DMS 273 treated with DMSO at 0.1 percent for 48 hours (cell line): ENCODE measurements at regions not wholly inside any gene's neighbourhood (a gene's known extent, or its start where the extent isn't known, plus 50 kb on each side); places are given as distances from the start of the nearest gene placed in this dataset.
"Not testable (repeated sequence)": the region's sequence is repeated elsewhere in the genome, so short reads cannot be mapped to it uniquely, and the experiment has no call there.

ENCODE experiments used
- DNase-seq: peaks from one replicate; lab custom pipeline; 2025; lab: John Stamatoyannopoulos, UW

- DNase-seq = no peak
These were observed 104.5 kb downstream of the ZMAT3 start for GRCh38 chr3:178967177-178967532.

- peak; percentile 25 for DNase-seq
These were observed 105.1 kb downstream of the ZMAT3 start for GRCh38 chr3:178966299-178967176.

- no peak for DNase-seq
These were observed 107.1 kb downstream of the ZMAT3 start for GRCh38 chr3:178964551-178964950.

GRCh38 chr3:178960918-178961317 is 110.7 kb downstream of the ZMAT3 start:
- DNase-seq = no peak

DNA sequence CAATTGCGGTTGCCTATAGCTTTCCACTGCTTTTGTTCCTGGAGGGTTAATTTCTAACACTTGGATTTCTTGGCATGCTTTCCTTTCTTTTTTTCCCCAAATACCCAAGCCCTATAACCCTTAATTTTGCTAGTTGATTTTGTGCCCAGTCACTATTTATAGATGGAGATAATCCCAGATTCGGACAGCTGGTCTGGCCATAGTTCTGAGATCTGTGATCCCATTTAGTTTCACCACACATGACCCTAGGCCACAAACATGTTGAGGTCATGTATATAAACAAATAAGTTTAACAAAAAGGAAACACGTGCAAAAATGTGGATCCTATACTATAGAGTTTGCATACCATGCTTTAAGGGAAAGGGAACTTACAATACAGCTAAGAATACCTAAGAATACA is 111.4 kb downstream of the ZMAT3 start:
- DNase-seq = no peak

DNA sequence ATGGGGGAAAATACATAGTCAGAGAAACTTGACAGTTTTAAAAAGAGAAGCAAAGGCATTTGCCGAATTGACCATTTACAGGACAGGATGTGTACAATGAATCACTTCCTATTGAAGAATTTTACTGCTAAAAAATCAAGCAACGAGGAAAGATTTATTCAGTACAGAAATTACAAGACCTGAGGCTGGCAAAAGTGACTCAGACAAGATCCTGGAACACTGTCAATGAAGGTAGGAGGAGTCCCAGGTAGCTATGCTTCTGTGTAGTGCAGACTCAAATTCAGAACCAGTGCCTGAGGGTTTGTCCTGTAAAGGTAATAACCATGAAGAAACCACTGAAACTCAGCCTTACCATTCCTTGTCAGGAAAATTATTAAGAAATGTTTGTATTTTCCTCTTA is 120.9 kb downstream of the ZMAT3 start:
- DNase-seq = no peak

- DNase-seq = no peak
These were observed 121.7 kb downstream of the ZMAT3 start for GRCh38 chr3:178949896-178950295.

DNA sequence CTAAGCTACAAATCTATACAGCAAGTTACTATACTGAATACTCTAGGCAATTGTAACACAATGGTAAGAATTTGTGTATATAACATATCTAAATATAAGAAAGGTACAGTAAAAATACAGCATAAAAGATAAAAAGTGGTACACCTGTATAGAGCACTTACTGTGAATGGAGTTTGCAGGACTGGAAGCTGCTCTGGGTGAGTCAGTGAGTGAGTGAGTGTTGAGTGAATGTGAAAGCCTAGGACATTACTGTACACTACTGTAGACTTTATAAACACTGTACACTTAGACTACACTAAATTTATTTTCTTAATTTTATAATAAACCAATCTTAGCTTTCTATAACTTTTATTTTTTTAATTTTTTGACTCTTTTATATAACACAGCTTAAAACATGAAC is 123.1 kb downstream of the ZMAT3 start:
- no peak for DNase-seq

DNA sequence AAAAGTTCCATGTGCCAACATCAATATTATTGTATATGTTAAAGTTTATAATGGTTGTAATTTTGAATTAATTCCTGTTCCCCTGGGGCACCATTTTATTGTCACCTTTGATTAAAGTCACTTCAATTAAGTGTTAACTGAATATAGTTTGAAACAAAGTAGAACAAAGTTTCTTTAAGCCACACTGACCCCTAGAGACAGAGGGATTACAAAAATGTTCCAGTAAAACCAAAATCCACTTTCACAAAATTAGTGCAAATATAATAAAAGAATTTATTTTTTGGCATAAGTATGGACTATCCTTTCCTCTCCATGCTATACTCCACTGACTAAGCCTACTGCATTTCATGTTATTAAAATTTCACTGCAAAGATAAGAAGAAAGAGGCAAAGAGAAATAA is 123.9 kb downstream of the ZMAT3 start:
- DNase-seq = peak; percentile 2

GRCh38 chr3:178942261-178942660 is 129.3 kb downstream of the ZMAT3 start:
- not testable (repeated sequence) for DNase-seq

- no peak for DNase-seq
These were observed 141.5 kb downstream of the ZMAT3 start for GRCh38 chr3:178930116-178930515.

GRCh38 chr3:178916223-178916622 is 155.4 kb downstream of the ZMAT3 start:
- no peak for DNase-seq

GRCh38 chr3:178915365-178915764 is 156.2 kb downstream of the ZMAT3 start:
- no peak for DNase-seq

DNA sequence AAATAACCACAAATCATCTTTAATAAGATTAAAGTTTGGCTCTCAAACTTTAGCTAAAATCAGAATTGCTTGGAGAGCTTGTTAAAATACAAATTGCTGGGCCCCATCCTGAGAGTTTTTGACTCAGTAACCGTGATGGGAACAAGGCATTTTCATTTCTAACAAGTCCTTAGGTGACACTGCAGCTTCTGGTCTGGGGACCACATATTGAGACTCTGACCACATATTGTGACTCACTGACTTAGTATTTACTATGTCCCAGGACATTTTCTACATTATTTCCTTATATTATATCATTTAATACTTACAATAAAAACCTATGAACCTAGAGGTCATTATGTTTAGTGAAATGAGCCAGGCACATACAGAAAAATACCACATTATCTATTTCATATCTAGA is 164.5 kb downstream of the ZMAT3 start:
- no peak for DNase-seq

- no peak for DNase-seq
These were observed 170.4 kb downstream of the ZMAT3 start for GRCh38 chr3:178901204-178901603.

- DNase-seq = no peak
These were observed 171.5 kb downstream of the ZMAT3 start for GRCh38 chr3:178900029-178900646.

DNA sequence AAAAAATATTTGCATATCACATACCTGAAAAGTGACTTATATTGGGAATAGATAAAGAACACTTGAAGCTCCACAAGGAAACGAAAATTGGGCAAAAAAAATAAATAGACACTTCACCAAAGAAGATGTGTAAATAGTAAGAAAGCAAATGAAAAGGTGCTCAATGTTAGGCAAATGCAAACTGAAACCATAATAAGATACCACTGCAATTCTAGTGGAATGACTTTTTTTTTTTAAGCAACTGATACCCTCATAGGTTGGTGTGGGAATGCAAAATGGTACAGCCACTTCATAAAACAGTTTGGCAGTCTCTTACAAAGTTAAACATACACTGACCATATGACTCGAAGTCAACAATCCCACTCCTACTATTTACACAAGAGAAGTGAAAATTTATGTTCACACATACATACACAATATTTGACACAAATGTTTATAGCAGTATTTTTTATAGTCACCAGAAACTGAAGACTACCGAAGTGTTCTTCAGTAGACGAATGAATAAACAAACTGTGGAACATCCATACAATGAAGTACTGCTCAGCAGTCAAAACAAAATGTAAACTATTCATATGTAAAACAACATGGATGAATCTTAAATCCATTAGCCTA is 176.3 kb downstream of the ZMAT3 start:
- DNase-seq = no peak
